Femur (tissue), 1 donor: ENCODE measurements at regions not wholly inside any gene's neighbourhood (a gene's known extent, or its start where the extent isn't known, plus 50 kb on each side); places are given as distances from the start of the nearest gene placed in this dataset.

Source experiments
- DNase-seq: peaks from one replicate; pipeline ENCODE4 v3.0.0-alpha.2; 2017

GRCh38 chr12:115491511-115492250, 785.8 kb downstream of the MED13L start:
- DNase-seq = no peak

- no peak for DNase-seq
Measured at GRCh38 chr12:115489253-115489652, 788.2 kb downstream of the MED13L start.

- no peak for DNase-seq
Measured at GRCh38 chr12:115485967-115486366, 791.5 kb downstream of the MED13L start.

GRCh38 chr12:115485503-115485902, 792.0 kb downstream of the MED13L start:
- no peak for DNase-seq

GRCh38 chr12:115482943-115483342, 794.5 kb downstream of the MED13L start:
- no peak for DNase-seq

GRCh38 chr12:115481141-115481540, 796.4 kb downstream of the MED13L start:
- DNase-seq = no peak

GRCh38 chr12:115478505-115478904, 794.5 kb upstream of the TBX3 start:
- DNase-seq = no peak

GRCh38 chr12:115474539-115475353, 790.8 kb upstream of the TBX3 start:
- DNase-seq = no peak

- DNase-seq = no peak
Measured at GRCh38 chr12:115473257-115473956, 789.4 kb upstream of the TBX3 start.

- no peak for DNase-seq
Measured at GRCh38 chr12:115472852-115473251, 788.9 kb upstream of the TBX3 start.

GRCh38 chr12:115470977-115471376, 787.0 kb upstream of the TBX3 start:
- DNase-seq = no peak

- no peak for DNase-seq
Measured at GRCh38 chr12:115470526-115470925, 786.6 kb upstream of the TBX3 start.

- DNase-seq = no peak
Measured at GRCh38 chr12:115468087-115468510, 784.1 kb upstream of the TBX3 start.

- DNase-seq = no peak
Measured at GRCh38 chr12:115467531-115467930, 783.6 kb upstream of the TBX3 start.

- no peak for DNase-seq
Measured at GRCh38 chr12:115466076-115466475, 782.1 kb upstream of the TBX3 start.

- no peak for DNase-seq
Measured at GRCh38 chr12:115464661-115465060, 780.7 kb upstream of the TBX3 start.

GRCh38 chr12:115464111-115464581, 780.2 kb upstream of the TBX3 start:
- no peak for DNase-seq

- DNase-seq = no peak
Measured at GRCh38 chr12:115461401-115461800, 777.4 kb upstream of the TBX3 start.

GRCh38 chr12:115457798-115458197, 773.8 kb upstream of the TBX3 start:
- DNase-seq = no peak

GRCh38 chr12:115456946-115457689, 773.1 kb upstream of the TBX3 start:
- no peak for DNase-seq

GRCh38 chr12:115455268-115455681, 771.3 kb upstream of the TBX3 start:
- no peak for DNase-seq

GRCh38 chr12:115452751-115453281, 768.8 kb upstream of the TBX3 start:
- DNase-seq = no peak
